SK-MEL-5 (cell line): ENCODE measurements at regions not wholly inside any gene's neighbourhood (a gene's known extent, or its start where the extent isn't known, plus 50 kb on each side); places are given as distances from the start of the nearest gene placed in this dataset.
"Not testable (repeated sequence)": the region's sequence is repeated elsewhere in the genome, so short reads cannot be mapped to it uniquely, and the experiment has no call there.

ENCODE experiments used
- DNase-seq: peaks from one replicate; pipeline ENCODE4 v3.0.0-alpha.2; 2016; ENCODE audit warnings: low read depth, low spot score
- in situ Hi-C: cut with HindIII; loops from 2 replicates; pipeline ENCODE4 v1.10.0; 2016; ENCODE audit warnings: low sequenced_read_pairs, high pct_unique_total_duplicates, low pct_unique_long_range_greater_than_20kb

DNA sequence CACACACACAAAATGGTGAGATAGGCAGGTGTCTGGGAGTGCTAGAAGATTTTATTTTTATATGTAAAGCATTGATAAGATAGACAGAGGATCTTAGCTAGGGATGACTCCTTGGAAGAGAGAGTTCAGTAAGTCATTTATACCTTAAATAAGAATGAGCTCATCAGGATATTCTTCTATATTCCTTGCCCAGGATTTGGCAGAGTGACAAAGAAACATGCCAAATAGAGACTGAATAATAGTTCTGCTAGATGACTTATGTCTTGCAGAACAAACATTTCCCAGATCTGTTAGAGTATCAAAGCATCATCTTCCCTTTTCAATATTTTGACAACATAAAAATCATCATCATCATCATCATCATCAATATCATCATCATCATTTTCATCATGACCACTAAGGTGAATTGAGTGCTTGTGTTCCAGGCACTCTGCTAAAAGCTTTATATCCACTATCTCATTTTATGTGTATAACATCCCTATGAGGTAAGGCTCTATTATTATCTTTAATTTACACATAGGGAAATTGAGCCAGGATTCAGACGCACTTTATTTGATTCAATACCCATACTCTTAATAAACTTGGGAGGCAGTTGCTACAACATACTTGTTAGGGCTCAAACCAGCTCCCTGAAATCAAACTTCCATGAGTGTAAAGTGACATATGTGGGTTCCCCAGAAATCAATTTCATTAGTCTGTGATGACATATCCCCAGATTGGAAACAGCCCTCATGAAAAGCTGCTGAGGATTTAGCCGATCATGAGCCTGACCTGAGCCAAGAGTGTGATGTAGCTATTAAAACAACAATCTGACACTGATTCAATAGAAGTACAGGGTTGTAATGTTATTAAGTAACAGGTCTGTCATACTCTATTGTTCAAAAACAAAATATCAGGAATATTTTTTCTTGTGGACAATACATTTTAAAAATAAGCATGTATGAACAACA is 176.3 kb upstream of the SEMA6A start:
- in situ Hi-C loops: no loop called here
- no peak for DNase-seq

DNA sequence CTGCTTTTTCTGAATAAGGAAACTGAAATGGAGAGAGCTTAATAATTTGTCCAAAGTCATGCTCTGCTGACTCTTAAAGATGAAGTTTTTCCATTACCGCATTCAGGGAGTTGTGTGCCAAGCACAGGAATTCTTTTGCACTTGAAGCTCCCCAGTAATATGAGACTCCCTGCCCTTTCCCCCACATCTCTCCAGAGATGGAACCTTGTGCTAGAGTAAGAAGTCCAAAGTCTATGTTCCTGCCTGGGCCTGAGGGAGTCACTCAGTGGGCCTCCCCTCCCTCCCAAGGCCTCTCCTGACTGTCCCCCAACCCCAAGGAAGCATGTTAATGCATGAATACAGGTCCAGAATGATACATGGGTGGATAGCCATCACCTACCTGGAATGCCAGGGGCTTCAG is 173.3 kb upstream of the SEMA6A start:
- no peak for DNase-seq

DNA sequence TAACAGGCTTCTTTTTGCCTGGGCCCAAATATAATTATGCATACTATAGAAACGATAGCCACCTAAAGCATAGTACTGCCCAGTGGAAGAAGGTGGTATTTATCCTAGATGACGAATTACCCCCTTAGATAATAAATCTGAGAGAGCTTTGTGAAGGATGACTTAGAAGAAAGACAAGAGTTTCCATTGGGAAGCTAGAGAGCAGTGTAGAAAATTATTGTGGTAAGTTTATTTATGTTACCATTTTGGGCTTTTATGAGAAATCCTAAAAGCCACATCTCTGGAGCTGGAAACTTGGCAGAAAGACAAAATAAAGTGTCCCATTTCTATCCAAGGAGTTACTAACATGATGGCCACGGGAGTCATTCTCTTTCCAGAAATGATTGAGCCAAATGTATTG is 172.0 kb upstream of the SEMA6A start:
- in situ Hi-C loops: no loop called here
- DNase-seq: no peak

More for the DNA sequence above, 173.3 kb upstream of the SEMA6A start:
- in situ Hi-C loops: no loop called here

DNA sequence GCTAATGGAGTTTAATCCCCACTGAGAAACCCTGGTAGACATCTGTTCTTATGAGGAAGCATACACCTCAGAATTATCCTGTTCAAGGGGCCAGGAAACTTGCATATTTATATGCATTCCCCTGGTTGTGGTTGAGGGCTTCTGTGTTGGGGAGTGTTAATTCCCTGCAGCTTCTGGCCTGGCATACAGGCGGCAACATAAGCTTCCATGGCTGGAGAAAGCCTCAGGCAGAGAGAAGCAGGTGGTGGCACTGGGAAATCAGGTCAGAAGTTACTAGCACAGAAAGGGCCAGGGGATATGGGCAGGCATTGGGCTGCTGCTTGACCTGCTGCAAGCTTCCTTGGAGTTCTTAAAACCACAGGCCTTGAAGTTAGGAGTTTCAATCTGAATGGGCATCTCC is 166.1 kb upstream of the SEMA6A start:
- in situ Hi-C loops: no loop called here
- DNase-seq: no peak

DNA sequence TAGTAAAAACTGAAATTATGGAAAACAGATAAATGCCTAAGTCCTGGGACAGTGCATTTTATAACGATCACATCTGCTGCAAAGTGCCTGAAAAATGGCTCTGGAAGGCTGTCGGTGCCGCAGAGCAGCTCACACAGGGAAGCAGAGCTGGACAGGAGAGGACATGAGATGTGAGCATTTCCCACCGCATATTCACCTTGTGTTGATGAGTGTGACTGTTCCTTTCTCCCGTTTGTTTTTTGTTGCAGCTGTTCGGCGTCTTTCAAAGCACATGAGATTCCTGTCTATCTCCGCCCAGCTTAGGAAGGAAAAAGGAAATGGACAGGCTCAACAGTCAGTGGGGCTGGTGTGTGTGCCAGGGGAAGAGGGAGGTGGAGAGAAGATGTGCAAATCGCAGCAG is 164.9 kb upstream of the SEMA6A start:
- in situ Hi-C loops: no loop called here
- no peak for DNase-seq

DNA sequence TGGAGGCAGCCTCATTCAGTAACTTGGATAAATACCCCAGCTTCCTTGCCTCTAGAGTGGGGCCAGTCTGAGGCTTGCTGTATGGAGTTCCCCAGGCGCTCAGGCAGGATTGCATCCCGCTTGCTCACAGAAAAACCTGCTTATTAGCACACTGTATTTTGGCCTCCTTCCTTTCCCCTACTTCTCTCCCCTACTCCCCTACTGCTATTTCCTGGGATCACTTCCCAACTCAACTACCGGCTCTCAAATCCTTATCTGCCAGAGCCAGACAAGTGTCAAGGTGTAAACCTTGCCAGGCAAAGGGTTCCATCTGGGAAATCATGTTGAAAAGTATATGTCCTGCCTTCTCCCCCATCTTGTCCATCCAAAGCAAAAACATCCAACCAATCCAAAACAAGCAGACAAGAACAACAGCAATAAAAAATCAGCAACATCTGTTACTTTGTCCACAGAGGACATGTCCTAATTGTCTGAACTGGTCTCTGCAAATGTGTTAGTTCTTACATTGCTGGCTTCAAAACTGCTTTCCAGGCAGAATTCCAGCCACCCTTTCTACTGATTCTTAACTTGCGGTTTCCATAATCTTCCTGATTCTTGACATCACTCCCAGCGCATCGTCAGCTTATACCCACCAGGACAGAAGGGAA is 164.1 kb upstream of the SEMA6A start:
- DNase-seq: no peak
- in situ Hi-C loops: no loop called here

DNA sequence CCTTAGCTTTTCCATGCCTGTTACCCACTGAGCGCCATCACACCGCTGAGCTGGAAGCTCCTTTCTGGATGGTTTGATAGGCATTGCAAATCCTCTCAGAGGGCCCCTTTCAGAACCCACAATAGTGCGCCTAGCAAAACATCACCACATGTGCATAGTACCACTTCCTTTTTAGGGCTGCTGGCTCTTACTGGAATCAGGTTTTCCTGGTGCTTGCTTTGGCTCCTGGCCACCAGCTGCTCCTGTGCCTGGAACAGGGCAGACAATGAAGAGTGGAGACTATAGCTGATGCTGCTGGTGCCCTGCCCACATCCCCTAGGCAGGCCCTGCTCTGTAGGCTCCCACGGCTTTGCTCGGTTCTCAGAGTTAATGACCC is 163.6 kb upstream of the SEMA6A start:
- in situ Hi-C loops: no loop called here
- DNase-seq: no peak

DNA sequence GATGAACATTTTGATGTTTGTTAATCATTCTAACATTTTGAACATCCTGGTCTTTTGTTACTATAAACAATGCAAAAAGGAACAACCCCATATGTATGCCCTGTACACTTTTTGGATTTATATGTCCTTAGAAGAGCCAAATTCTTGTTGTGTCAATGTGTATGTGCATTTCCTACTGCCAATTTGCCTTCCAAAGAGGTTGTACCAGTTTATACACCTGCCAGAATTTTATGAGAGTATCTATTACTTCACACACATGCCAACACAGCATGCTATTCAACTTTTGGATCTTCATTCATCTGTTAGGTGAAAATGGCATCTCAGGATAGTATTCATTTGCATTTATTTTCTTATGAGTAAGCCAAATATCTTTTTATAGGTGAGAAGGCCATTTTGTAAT is 162.0 kb upstream of the SEMA6A start:
- no peak for DNase-seq
- in situ Hi-C loops: no loop called here

DNA sequence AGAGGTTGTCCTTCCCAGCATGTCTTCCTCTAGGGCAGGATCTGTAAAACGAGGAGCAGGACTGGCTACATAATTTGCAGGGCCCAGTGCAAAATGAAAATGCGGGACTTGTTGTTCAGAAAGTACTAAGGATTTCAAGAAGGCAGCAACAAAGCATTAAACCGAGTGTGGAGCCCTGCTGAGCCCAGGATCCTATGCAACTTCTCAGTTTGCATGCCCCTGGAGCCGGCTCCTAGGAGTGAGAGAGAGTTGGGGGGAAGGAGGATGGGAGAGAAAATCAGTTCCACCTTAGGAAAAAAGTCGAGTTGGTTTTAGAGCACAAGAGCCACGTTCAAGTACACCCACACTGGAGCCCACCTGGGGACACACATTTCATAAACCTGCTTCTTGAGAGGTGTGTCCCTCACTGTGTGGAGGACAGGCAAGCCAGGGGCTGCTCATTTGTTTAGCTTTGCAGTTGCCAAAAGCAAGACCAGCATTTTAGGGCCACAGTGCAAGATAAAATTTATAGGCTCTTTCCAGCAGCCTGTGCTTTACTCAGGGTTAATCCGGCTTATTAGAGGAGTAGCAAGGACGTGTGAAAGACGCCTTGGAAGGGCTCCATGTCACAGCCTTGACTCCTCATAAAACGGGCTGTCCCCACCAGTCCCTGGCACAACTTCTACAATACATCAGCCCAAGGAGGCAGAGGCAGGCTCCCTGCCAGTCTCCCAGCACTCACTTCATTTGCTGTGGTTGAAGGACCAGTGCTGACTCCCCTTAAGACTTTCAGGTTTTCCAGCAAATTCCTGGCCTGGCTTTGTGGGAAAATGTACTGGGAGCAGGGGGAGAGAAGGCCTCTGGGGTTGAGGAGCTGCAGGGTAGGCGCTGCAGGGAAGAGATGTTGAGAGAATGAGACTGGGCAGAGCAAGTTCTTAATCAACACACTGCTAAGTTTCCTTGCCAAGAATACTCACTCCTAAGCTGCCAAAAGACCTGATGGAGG is 159.7 kb upstream of the SEMA6A start:
- no peak for DNase-seq
- in situ Hi-C loops: no loop called here

DNA sequence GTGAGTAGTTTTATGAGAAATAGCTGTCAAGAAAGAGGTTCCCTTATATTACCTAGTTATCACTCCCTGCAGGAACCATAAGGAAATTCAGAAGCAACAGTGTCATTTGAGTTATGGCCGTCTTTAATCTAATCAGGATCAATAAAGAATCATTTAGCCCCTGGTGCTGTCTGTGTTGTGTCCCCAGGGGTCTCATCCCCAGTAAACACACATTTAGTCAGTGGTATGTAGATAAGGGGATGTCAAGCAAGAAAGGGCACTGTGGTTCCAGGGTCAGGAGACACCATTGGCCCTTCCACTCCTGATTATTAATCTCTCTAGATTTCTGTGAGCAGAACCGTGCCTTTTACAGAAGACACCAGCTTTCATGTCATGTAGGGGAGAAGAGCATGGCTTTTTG is 158.0 kb upstream of the SEMA6A start:
- no peak for DNase-seq
- in situ Hi-C loops: no loop called here

DNA sequence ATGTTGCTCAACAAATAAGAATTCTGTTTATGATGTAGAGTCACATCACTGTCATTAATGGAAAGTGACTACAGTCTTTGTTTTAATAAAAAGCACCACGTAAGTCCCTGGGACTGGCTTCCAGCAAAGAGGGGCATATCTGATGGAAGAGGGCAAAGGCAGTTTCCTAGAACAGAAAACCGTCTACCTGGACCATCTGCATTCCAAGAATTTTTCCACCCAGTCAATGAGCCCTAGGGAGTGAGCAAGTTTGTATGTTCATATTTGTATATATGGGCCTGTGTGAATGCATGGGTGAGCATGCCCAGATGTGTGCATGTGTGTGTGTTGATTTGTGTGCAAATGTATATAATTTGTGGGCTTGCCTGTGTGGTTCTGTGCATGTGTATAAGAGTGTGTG is 156.8 kb upstream of the SEMA6A start:
- no peak for DNase-seq
- in situ Hi-C loops: no loop called here

DNA sequence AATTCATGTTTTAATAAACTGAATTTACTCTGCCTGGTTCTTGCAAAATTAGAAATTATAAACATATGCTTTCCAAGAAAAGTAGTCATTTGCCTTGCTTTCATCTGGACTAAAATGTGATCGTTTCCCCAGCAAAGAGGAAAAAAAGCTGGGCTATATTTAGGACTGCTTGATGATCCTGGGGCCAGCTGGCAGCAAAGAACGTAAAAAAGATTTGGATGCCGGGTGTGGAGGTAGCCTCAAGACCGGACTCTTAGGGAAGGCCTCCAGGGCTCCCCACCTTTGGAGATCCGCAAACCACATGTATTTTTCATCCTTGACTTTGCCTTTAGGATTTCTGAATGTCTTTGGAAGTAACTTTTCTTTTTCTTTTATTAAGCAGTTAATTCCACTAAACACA is 156.1 kb upstream of the SEMA6A start:
- DNase-seq: no peak
- in situ Hi-C loops: no loop called here

DNA sequence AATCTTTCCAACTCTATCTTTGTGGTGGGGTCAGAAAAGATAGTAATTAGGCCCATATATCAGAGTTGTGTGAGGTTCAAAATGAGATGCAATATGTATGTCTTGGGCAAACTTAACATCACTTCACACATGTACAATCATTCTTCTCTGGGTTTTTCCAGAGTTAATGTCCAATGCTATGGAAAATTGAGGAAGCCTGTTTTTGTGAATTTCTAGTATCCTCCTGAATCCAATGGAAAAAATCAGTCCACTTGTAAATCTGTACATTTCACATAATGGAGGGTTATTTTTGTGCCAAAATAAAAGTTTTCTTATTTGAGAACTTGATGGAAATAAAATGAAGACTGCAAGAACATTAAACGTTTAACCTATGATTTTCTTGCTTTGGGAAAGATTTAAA is 155.6 kb upstream of the SEMA6A start:
- no peak for DNase-seq
- in situ Hi-C loops: no loop called here

DNA sequence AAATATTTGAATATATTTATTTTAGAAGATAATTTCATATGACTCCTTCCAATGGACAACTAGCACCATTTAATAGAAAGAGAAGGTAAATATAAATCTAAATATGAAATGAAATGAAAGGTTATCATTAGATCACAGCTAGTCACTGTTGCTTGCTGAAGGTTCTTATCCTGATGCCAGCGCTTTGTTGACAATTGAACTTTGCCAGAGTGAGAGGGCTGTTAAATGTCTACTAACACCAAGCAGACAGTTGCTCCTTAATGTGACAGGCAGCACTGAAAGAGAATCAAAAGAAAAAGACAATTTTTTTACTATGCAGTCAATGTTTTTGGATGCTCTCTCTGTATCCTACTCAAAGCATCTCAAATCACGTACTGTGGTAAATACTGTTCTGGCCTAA is 152.6 kb upstream of the SEMA6A start:
- in situ Hi-C loops: no loop called here

DNA sequence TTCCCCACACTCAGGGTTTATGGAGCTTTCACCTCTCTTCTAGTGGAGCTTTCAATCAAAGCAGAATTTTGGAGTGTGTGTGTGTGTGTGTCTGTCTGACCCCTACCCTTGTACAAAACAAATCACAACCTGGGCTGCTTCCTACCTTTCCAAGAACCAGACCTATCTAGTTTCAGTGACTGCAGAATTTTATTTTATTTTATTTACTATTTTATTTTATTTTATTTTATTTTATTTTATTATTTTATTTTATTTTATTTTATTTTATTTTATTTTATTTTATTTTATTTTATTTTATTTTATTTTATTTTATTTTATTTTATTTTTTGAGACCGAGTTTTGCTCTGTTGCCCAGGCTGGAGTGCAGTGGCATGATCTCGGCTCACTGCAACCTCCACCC is 151.6 kb upstream of the SEMA6A start:
- in situ Hi-C loops, DNase-seq: not testable (repeated sequence)

More for the DNA sequence above, 152.6 kb upstream of the SEMA6A start:
- no peak for DNase-seq

DNA sequence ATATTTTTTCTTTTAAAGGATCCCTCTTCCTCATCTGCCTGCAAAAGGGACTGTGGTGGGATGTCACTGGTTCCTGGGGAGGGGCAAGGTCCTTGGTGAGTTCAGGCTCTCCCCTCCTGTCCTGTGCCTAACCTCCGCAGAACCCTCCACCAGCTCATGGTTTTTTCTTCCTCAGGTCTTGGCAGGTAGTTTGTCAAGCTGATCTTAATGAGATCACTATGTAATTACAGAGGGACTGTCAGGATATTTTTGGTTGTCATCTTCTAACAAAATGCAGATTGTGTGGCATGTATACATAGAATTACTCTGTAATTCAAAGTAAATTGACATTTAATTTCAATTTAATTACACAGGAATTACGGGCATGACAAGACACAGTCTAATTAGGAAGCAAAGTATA is 150.3 kb upstream of the SEMA6A start:
- DNase-seq: no peak
- in situ Hi-C loops: no loop called here

DNA sequence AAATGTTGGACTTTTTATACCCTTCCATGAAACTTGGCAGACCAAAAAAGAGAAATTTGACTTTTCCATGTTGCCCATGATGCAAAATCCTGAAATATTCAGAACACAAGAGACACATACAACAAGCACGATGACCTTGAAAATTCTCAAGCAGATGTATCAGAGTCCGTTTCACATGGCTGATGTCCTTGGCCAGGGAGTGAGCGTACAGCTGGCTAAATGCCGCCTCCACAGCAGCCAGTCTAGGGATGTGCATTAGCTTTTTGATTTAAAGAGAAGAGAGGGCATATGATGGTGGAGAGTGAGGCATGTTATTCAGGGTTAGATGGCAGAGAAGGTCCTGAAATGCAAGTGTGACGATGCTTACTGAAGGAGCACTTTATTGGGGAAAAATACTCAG is 148.0 kb upstream of the SEMA6A start:
- DNase-seq: no peak
- in situ Hi-C loops: no loop called here

DNA sequence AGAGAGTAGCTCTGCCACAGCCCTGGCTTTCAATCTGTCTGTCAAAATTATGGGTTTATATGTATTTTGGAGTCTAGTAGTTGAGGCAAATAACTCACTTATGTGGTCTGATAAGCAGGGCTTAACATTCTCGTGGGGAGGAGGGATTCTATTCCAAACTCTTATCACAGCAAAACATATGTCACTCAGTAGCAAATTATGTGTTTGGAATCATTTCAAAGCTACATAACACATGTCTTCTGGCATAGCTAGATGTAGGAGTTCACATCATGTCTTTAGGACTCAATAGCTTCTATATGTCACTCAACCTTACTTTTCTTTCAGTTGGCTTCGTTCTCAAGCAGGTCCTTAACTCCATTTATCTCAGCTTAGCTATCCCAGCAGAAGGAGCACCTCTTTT is 144.5 kb upstream of the SEMA6A start:
- in situ Hi-C loops: no loop called here
- DNase-seq: no peak
